ENCODE measurements at regions not wholly inside any gene's neighbourhood (a gene's known extent, or its start where the extent isn't known, plus 50 kb on each side); places are given as distances from the start of the nearest gene placed in this dataset.

DNA sequence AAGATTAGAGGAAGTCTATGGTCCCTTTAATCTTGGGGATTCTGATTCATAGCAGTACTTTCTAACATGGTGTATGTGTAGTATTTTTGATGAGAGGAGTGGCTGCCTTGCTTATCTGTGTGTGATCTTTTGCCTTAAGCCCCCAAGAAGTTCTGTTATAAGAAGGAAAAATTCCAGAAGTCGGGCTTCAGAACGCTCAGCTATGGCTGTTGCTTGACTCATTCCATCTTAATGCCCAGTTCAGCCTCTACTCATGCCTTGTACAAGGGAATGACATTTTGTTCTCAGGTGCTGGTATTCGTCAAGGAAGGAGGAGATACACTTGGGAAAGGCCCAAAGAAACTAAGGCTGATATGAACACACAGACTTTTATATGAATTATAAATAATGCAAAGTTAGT is 713.0 kb upstream of the MARCKS start:
- BruUV-seq (replicated peaks), result no TSS peak
- dilution Hi-C loops (cut with MboI; ENCODE audit: extremely low pct_ligation_motif_present, low sequenced_read_pairs), result no loop called here
- no peak for TF ChIP-seq MYC (IDR thresholded peaks at IDR 0.05; ENCODE audit: low read depth, low read length)
- TF ChIP-seq JUN (IDR thresholded peaks at IDR 0.05; ENCODE audit: borderline replicate concordance, insufficient read depth, insufficient read length, low read depth), result no peak
- TF ChIP-seq POLR2A (IDR thresholded peaks at IDR 0.05; ENCODE audit: low read depth, low read length), result no peak
- intact Hi-C loops (cut with micrococcal nuclease), result no loop called here
- FAIRE-seq (no peak), DNase-seq (ENCODE audit: low read depth, low spot score) (no peak)
- Histone ChIP-seq H3K9ac (replicated peaks; ENCODE audit: extremely low read depth, insufficient read depth, low read length) (no peak overlapping the region), H2AFZ (ENCODE audit: low read depth, low read length) (no peak overlapping the region), H3K9me3 (replicated peaks; ENCODE audit: control insufficient read depth, insufficient read depth, low read length) (no peaks in the 10 kb centered on the region), H3K79me2 (ENCODE audit: control insufficient read depth, insufficient read depth, low read length) (no peaks in the 10 kb centered on the region), H4K20me1 (replicated peaks; ENCODE audit: control insufficient read depth, extremely low read depth, insufficient read depth, low read length) (no peaks in the 10 kb centered on the region), H3K4me2 (ENCODE audit: insufficient read depth, low read length) (no peak overlapping the region), H3K9me1 (replicated peaks; ENCODE audit: control insufficient read depth, extremely low read depth, insufficient read depth, low read length) (no peaks in the 10 kb centered on the region), H3K27ac (ENCODE audit: insufficient read depth, low read depth, low read length) (no peak overlapping the region), H3K36me3 (ENCODE audit: control insufficient read depth in 2 of 2, extremely low read depth in 1 of 2, insufficient read depth in 2 of 2, low read length in 2 of 2) (no peaks in the 10 kb centered on the region), H3K4me1 (ENCODE audit: control insufficient read depth, extremely low read depth, insufficient read depth, low read length) (peaks cover 5% of the 10 kb centered on the region), H3K27me3 (ENCODE audit: control insufficient read depth in 2 of 2, insufficient read depth in 2 of 2, low read length in 2 of 2) (no peaks in the 10 kb centered on the region), H3K4me3 (replicated peaks in 1 of 3; ENCODE audit: insufficient read depth in 1 of 3, low read depth in 1 of 3, low read length in 3 of 3) (no peak overlapping the region)
- ChIA-PET CTCF (no interaction called here), POLR2A (no interaction called here)

DNA sequence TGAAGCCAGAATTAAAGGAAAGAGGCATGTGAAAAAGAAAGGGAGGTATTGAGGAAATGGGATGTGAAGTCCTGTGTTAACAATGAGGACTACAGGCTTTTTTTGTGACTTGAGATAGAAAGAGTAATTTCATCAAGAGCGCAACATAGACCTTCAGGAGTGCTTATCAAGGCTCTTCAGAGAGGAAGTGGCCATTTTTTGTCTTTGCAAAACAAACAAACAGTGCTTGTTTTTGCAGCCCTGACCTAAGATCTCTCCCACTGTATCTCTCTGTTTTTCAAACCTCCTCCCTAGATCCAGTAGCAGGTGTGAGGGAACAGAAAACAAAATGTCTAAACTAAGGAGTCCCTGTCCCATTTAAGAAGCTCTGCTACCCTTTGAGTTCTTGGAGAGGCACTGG is 710.3 kb upstream of the MARCKS start:
- no peak for FAIRE-seq

More for the DNA sequence above, 710.3 kb upstream of the MARCKS start:
- Histone ChIP-seq H4K20me1 (replicated peaks; ENCODE audit: control insufficient read depth, extremely low read depth, insufficient read depth, low read length) (no peaks in the 10 kb centered on the region), H2AFZ (ENCODE audit: low read depth, low read length) (peak overlapping the region; percentile 18), H3K9ac (replicated peaks; ENCODE audit: extremely low read depth, insufficient read depth, low read length) (no peak overlapping the region), H3K79me2 (ENCODE audit: control insufficient read depth, insufficient read depth, low read length) (no peaks in the 10 kb centered on the region), H3K9me3 (replicated peaks; ENCODE audit: control insufficient read depth, insufficient read depth, low read length) (no peaks in the 10 kb centered on the region), H3K27ac (ENCODE audit: insufficient read depth, low read depth, low read length) (no peak overlapping the region), H3K27me3 (ENCODE audit: control insufficient read depth in 2 of 2, insufficient read depth in 2 of 2, low read length in 2 of 2) (no peaks in the 10 kb centered on the region), H3K4me1 (ENCODE audit: control insufficient read depth, extremely low read depth, insufficient read depth, low read length) (peaks cover 5% of the 10 kb centered on the region), H3K9me1 (replicated peaks; ENCODE audit: control insufficient read depth, extremely low read depth, insufficient read depth, low read length) (no peaks in the 10 kb centered on the region), H3K4me3 (replicated peaks in 1 of 3; ENCODE audit: insufficient read depth in 1 of 3, low read depth in 1 of 3, low read length in 3 of 3) (no peak overlapping the region), H3K4me2 (ENCODE audit: insufficient read depth, low read length) (no peak overlapping the region), H3K36me3 (ENCODE audit: control insufficient read depth in 2 of 2, extremely low read depth in 1 of 2, insufficient read depth in 2 of 2, low read length in 2 of 2) (no peaks in the 10 kb centered on the region)
- no TSS peak for BruUV-seq (replicated peaks)
- TF ChIP-seq, protein P1, sequence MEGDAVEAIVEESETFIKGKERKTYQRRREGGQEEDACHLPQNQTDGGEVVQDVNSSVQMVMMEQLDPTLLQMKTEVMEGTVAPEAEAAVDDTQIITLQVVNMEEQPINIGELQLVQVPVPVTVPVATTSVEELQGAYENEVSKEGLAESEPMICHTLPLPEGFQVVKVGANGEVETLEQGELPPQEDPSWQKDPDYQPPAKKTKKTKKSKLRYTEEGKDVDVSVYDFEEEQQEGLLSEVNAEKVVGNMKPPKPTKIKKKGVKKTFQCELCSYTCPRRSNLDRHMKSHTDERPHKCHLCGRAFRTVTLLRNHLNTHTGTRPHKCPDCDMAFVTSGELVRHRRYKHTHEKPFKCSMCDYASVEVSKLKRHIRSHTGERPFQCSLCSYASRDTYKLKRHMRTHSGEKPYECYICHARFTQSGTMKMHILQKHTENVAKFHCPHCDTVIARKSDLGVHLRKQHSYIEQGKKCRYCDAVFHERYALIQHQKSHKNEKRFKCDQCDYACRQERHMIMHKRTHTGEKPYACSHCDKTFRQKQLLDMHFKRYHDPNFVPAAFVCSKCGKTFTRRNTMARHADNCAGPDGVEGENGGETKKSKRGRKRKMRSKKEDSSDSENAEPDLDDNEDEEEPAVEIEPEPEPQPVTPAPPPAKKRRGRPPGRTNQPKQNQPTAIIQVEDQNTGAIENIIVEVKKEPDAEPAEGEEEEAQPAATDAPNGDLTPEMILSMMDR (IDR thresholded peaks at IDR 0.05; ENCODE audit: extremely low read depth in 1 of 2, insufficient read depth in 1 of 2, low read depth in 1 of 2, low read length in 2 of 2), result no peak
- dilution Hi-C loops (cut with MboI; ENCODE audit: extremely low pct_ligation_motif_present, low sequenced_read_pairs), result no loop called here
- ChIA-PET CTCF (no interaction called here), POLR2A (no interaction called here)
- DNase-seq (ENCODE audit: low read depth, low spot score), result peak; percentile 73
- intact Hi-C loops (cut with micrococcal nuclease), result no loop called here

All from endothelial cell of umbilical vein (primary cell).